ACC112 (cell line): ENCODE measurements at regions not wholly inside any gene's neighbourhood (a gene's known extent, or its start where the extent isn't known, plus 50 kb on each side); places are given as distances from the start of the nearest gene placed in this dataset.

Experiments used
- H2AFZ ChIP-seq: fragments of 200-600 bp; sonication (generic); one replicate; pipeline ENCODE4 v1.6.0; 2017; ENCODE audit warnings: antibody characterized with exemption, low read length; ENCODE audit not compliant: unreplicated experiment
- H3K27ac ChIP-seq: fragments of 200-600 bp; sonication (generic); 2 replicates; pipeline ENCODE4 v1.5.1; 2014; ENCODE audit warnings: low read depth, mild to moderate bottlenecking, antibody characterized with exemption, low read length, moderate library complexity
- H3K27me3 ChIP-seq: fragments of 200-600 bp; sonication (generic); 2 replicates; pipeline ENCODE4 v1.6.1; 2014; ENCODE audit warnings: mild to moderate bottlenecking, antibody characterized with exemption, low read length, moderate library complexity, mixed read lengths; ENCODE audit not compliant: insufficient read depth
- H3K36me3 ChIP-seq: fragments of 200-600 bp; sonication (generic); 2 replicates; pipeline ENCODE4 v1.6.1; 2016; ENCODE audit warnings: mild to moderate bottlenecking, antibody characterized with exemption, low read length, moderate library complexity, mixed read lengths; ENCODE audit not compliant: insufficient read depth
- H3K4me1 ChIP-seq: fragments of 200-600 bp; sonication (generic); one replicate; pipeline ENCODE4 v1.6.1; 2016; ENCODE audit warnings: low read length, mixed read lengths; ENCODE audit not compliant: insufficient read depth, unreplicated experiment, control insufficient read depth
- H3K4me3 ChIP-seq: fragments of 200-600 bp; sonication (generic); 2 replicates; pipeline ENCODE4 v1.5.1; 2014; ENCODE audit warnings: mild to moderate bottlenecking, low read depth, low read length
- H3K79me2 ChIP-seq: fragments of 200-600 bp; sonication (generic); one replicate; pipeline ENCODE4 v1.6.0; 2016; ENCODE audit warnings: low read length; ENCODE audit not compliant: control insufficient read depth, unreplicated experiment, insufficient read depth

- Histone ChIP-seq H3K4me3 (no peak overlapping the region), H3K4me1 (peaks cover 6% of the 10 kb centered on the region), H3K27me3 (no peaks in the 10 kb centered on the region)
Measured at GRCh38 chr18:67242001-67242400, 274.5 kb downstream of the DSEL start.

GRCh38 chr18:67241299-67241698 lies 275.2 kb downstream of the DSEL start:
- Histone ChIP-seq H3K4me1 (peaks cover 6% of the 10 kb centered on the region), H3K4me3 (no peak overlapping the region), H3K27ac (no peak overlapping the region), H2AFZ (peak overlapping the region; percentile 29), H3K27me3 (no peaks in the 10 kb centered on the region), H3K79me2 (no peaks in the 10 kb centered on the region), H3K36me3 (no peaks in the 10 kb centered on the region)

More at GRCh38 chr18:67242001-67242400, 274.5 kb downstream of the DSEL start:
- H3K27ac ChIP-seq = no peak overlapping the region
- H3K36me3 ChIP-seq = no peaks in the 10 kb centered on the region
- no peak overlapping the region for H2AFZ ChIP-seq
- H3K79me2 ChIP-seq = no peaks in the 10 kb centered on the region

- H3K36me3 ChIP-seq = no peaks in the 10 kb centered on the region
- H3K27ac ChIP-seq = no peak overlapping the region
- H3K4me1 ChIP-seq = peaks cover 12% of the 10 kb centered on the region
- no peak overlapping the region for H2AFZ ChIP-seq
- H3K79me2 ChIP-seq = no peaks in the 10 kb centered on the region
- H3K27me3 ChIP-seq = no peaks in the 10 kb centered on the region
- no peak overlapping the region for H3K4me3 ChIP-seq
Measured at GRCh38 chr18:67239826-67240225, 276.7 kb downstream of the DSEL start.

GRCh38 chr18:67232991-67233390 lies 283.5 kb downstream of the DSEL start:
- H3K4me1 ChIP-seq = peaks cover 20% of the 10 kb centered on the region
- peak overlapping the region; percentile 98 for H3K27ac ChIP-seq
- H2AFZ ChIP-seq = peak overlapping the region; percentile 78
- H3K4me3 ChIP-seq = peak overlapping the region; percentile 46
- no peaks in the 10 kb centered on the region for H3K79me2 ChIP-seq
- H3K27me3 ChIP-seq = no peaks in the 10 kb centered on the region
- H3K36me3 ChIP-seq = no peaks in the 10 kb centered on the region

- Histone ChIP-seq H3K27me3 (no peaks in the 10 kb centered on the region), H2AFZ (peak overlapping the region; percentile 78), H3K27ac (peak overlapping the region; percentile 98), H3K36me3 (no peaks in the 10 kb centered on the region), H3K79me2 (no peaks in the 10 kb centered on the region), H3K4me1 (peaks cover 20% of the 10 kb centered on the region), H3K4me3 (peak overlapping the region; percentile 46)
Measured at GRCh38 chr18:67232406-67232805, 284.1 kb downstream of the DSEL start.

GRCh38 chr18:67222887-67223286 lies 293.6 kb downstream of the DSEL start:
- H3K4me1 ChIP-seq = peaks cover 15% of the 10 kb centered on the region
- H3K27me3 ChIP-seq = no peaks in the 10 kb centered on the region
- H3K36me3 ChIP-seq = no peaks in the 10 kb centered on the region
- no peak overlapping the region for H3K4me3 ChIP-seq
- H3K79me2 ChIP-seq = no peaks in the 10 kb centered on the region
- no peak overlapping the region for H3K27ac ChIP-seq
- H2AFZ ChIP-seq = peak overlapping the region; percentile 67

- H3K27ac ChIP-seq = no peak overlapping the region
- H3K4me3 ChIP-seq = no peak overlapping the region
- no peaks in the 10 kb centered on the region for H3K27me3 ChIP-seq
- H2AFZ ChIP-seq = no peak overlapping the region
- no peaks in the 10 kb centered on the region for H3K36me3 ChIP-seq
- H3K79me2 ChIP-seq = no peaks in the 10 kb centered on the region
- H3K4me1 ChIP-seq = peaks cover 23% of the 10 kb centered on the region
Measured at GRCh38 chr18:67219821-67220220, 296.7 kb downstream of the DSEL start.

- H3K4me3 ChIP-seq = no peak overlapping the region
Measured at GRCh38 chr18:67218556-67218955, 298.0 kb downstream of the DSEL start.

GRCh38 chr18:67217551-67218166 lies 298.9 kb downstream of the DSEL start:
- no peaks in the 10 kb centered on the region for H3K36me3 ChIP-seq
- no peaks in the 10 kb centered on the region for H3K27me3 ChIP-seq
- no peaks in the 10 kb centered on the region for H3K79me2 ChIP-seq
- peak overlapping the region; percentile 37 for H2AFZ ChIP-seq
- H3K27ac ChIP-seq = peak overlapping the region; percentile 48
- H3K4me1 ChIP-seq = peaks cover 18% of the 10 kb centered on the region
- no peak overlapping the region for H3K4me3 ChIP-seq

More at GRCh38 chr18:67218556-67218955, 298.0 kb downstream of the DSEL start:
- H2AFZ ChIP-seq = peak overlapping the region; percentile 37
- no peaks in the 10 kb centered on the region for H3K79me2 ChIP-seq
- peak overlapping the region; percentile 48; the same call in 1 of the 2 replicates for H3K27ac ChIP-seq
- no peaks in the 10 kb centered on the region for H3K27me3 ChIP-seq
- no peaks in the 10 kb centered on the region for H3K36me3 ChIP-seq
- peaks cover 23% of the 10 kb centered on the region for H3K4me1 ChIP-seq

GRCh38 chr18:67216846-67217245 lies 299.7 kb downstream of the DSEL start:
- no peak overlapping the region for H3K4me3 ChIP-seq
- peak overlapping the region; percentile 23 for H2AFZ ChIP-seq
- H3K4me1 ChIP-seq = peaks cover 18% of the 10 kb centered on the region
- H3K79me2 ChIP-seq = no peaks in the 10 kb centered on the region
- no peak overlapping the region for H3K27ac ChIP-seq
- H3K27me3 ChIP-seq = no peaks in the 10 kb centered on the region
- no peaks in the 10 kb centered on the region for H3K36me3 ChIP-seq

- Histone ChIP-seq H3K4me1 (peaks cover 18% of the 10 kb centered on the region), H3K36me3 (no peaks in the 10 kb centered on the region), H3K27ac (no peak overlapping the region), H2AFZ (no peak overlapping the region), H3K4me3 (no peak overlapping the region), H3K79me2 (no peaks in the 10 kb centered on the region), H3K27me3 (no peaks in the 10 kb centered on the region)
Measured at GRCh38 chr18:67215686-67216085, 300.8 kb downstream of the DSEL start.
